GM19467 (cell line): ENCODE measurements at regions not wholly inside any gene's neighbourhood (a gene's known extent, or its start where the extent isn't known, plus 50 kb on each side); places are given as distances from the start of the nearest gene placed in this dataset.

Source experiments
- ATAC-seq: cut with Tn5 transposase; IDR thresholded peaks from one replicate; pipeline ENCODE4 v1.9.1; 2021; ENCODE audit warnings: mild to moderate bottlenecking, moderate library complexity; ENCODE audit not compliant: unreplicated experiment

GRCh38 chr1:229046251-229046853 lies 224.6 kb upstream of the RAB4A start:
- ATAC-seq: no peak

- ATAC-seq: no peak
These were observed 223.6 kb upstream of the RAB4A start for GRCh38 chr1:229047161-229047839.

GRCh38 chr1:229047840-229048620 lies 222.9 kb upstream of the RAB4A start:
- ATAC-seq: no peak

GRCh38 chr1:229048896-229049295 lies 222.0 kb upstream of the RAB4A start:
- no peak for ATAC-seq

GRCh38 chr1:229056046-229056445 lies 214.9 kb upstream of the RAB4A start:
- no peak for ATAC-seq

GRCh38 chr1:229058111-229058561 lies 212.8 kb upstream of the RAB4A start:
- ATAC-seq: no peak

GRCh38 chr1:229058729-229059128 lies 212.2 kb upstream of the RAB4A start:
- no peak for ATAC-seq

- no peak for ATAC-seq
These were observed 211.0 kb upstream of the RAB4A start for GRCh38 chr1:229059671-229060539.

- no peak for ATAC-seq
These were observed 208.8 kb upstream of the RAB4A start for GRCh38 chr1:229062135-229062534.

- ATAC-seq: no peak
These were observed 207.6 kb upstream of the RAB4A start for GRCh38 chr1:229063154-229063773.

- no peak for ATAC-seq
These were observed 206.4 kb upstream of the RAB4A start for GRCh38 chr1:229064320-229065168.

GRCh38 chr1:229065613-229066012 lies 205.3 kb upstream of the RAB4A start:
- no peak for ATAC-seq

GRCh38 chr1:229066591-229066990 lies 204.3 kb upstream of the RAB4A start:
- ATAC-seq: no peak

- ATAC-seq: no peak
These were observed 203.4 kb upstream of the RAB4A start for GRCh38 chr1:229067546-229067945.

GRCh38 chr1:229068270-229068987 lies 202.5 kb upstream of the RAB4A start:
- no peak for ATAC-seq

- no peak for ATAC-seq
These were observed 201.7 kb upstream of the RAB4A start for GRCh38 chr1:229069176-229069575.

- ATAC-seq: no peak
These were observed 200.7 kb upstream of the RAB4A start for GRCh38 chr1:229070168-229070567.

- ATAC-seq: no peak
These were observed 197.7 kb upstream of the RAB4A start for GRCh38 chr1:229073251-229073650.

GRCh38 chr1:229075217-229075616 lies 195.7 kb upstream of the RAB4A start:
- no peak for ATAC-seq
